Loucy (cell line): ENCODE measurements at regions not wholly inside any gene's neighbourhood (a gene's known extent, or its start where the extent isn't known, plus 50 kb on each side); places are given as distances from the start of the nearest gene placed in this dataset.
"Not testable (repeated sequence)": the region's sequence is repeated elsewhere in the genome, so short reads cannot be mapped to it uniquely, and the experiment has no call there.

Experiments used
- H2AFZ ChIP-seq: fragments of 200-600 bp; sonication (generic); 2 replicates; pipeline ENCODE4 v1.6.0; 2016; ENCODE audit warnings: antibody characterized with exemption, mild to moderate bottlenecking, low read length, moderate library complexity
- H3F3A ChIP-seq: fragments of 200-600 bp; 2 replicates; pipeline ENCODE4 v1.6.0; 2016; ENCODE audit warnings: antibody characterized with exemption, low read depth, mild to moderate bottlenecking
- H3K27me3 ChIP-seq: fragments of 200-600 bp; sonication (generic); 2 replicates; pipeline ENCODE4 v1.6.1; 2014; ENCODE audit warnings: low read length, mild to moderate bottlenecking; ENCODE audit not compliant: insufficient read depth, poor library complexity, severe bottlenecking
- H3K36me3 ChIP-seq: fragments of 200-600 bp; sonication (generic); 2 replicates; pipeline ENCODE4 v1.6.1; 2016; ENCODE audit warnings: low read length; ENCODE audit not compliant: insufficient read depth
- H3K4me1 ChIP-seq: fragments of 200-600 bp; sonication (generic); 2 replicates; pipeline ENCODE4 v1.5.1; 2014; ENCODE audit warnings: low read length, mild to moderate bottlenecking; ENCODE audit not compliant: insufficient read depth, poor library complexity, severe bottlenecking
- H3K4me2 ChIP-seq: fragments of 200-600 bp; sonication (generic); 2 replicates; pipeline ENCODE4 v1.6.0; 2014; ENCODE audit warnings: antibody characterized with exemption, low read length, low read depth, mild to moderate bottlenecking; ENCODE audit not compliant: poor library complexity, severe bottlenecking
- H3K4me3 ChIP-seq: fragments of 200-600 bp; sonication (generic); 2 replicates; pipeline ENCODE4 v1.5.1; 2014; ENCODE audit warnings: low read length, mild to moderate bottlenecking, mixed read lengths; ENCODE audit not compliant: poor library complexity, severe bottlenecking
- H3K79me2 ChIP-seq: fragments of 200-600 bp; sonication (generic); 2 replicates; pipeline ENCODE4 v1.6.1; 2014; ENCODE audit warnings: low read length; ENCODE audit not compliant: insufficient read depth
- H3K9ac ChIP-seq: fragments of 200-600 bp; sonication (generic); 2 replicates; pipeline ENCODE4 v1.6.0; 2014; ENCODE audit warnings: mild to moderate bottlenecking, low read depth, low read length, moderate library complexity; ENCODE audit not compliant: poor library complexity, severe bottlenecking
- H3K9me2 ChIP-seq: fragments of 200-600 bp; sonication (generic); replicated peaks from 2 replicates; pipeline ENCODE4 v1.6.1; 2016; ENCODE audit warnings: low read depth, low read length, mixed read lengths
- H3K9me3 ChIP-seq: fragments of 200-600 bp; sonication (generic); 2 replicates; pipeline ENCODE4 v1.6.1; 2014; ENCODE audit warnings: mild to moderate bottlenecking, antibody characterized with exemption, low read length, low read depth; ENCODE audit not compliant: insufficient read depth
- H4K20me1 ChIP-seq: fragments of 200-600 bp; sonication (generic); 2 replicates; pipeline ENCODE4 v1.6.0; 2014; ENCODE audit warnings: antibody characterized with exemption, low read length, mild to moderate bottlenecking; ENCODE audit not compliant: insufficient read depth, poor library complexity, severe bottlenecking
- EZH2phosphoT487 ChIP-seq: fragments of 200-600 bp; IDR thresholded peaks from 2 replicates; pipeline ENCODE4 v1.6.1; 2018; ENCODE audit warnings: antibody characterized with exemption, mild to moderate bottlenecking, moderate library complexity, borderline replicate concordance
- TF ChIP-seq, protein P1 (sequence below): fragments of 200-600 bp; sonication (generic); conservative IDR thresholded peaks from 2 replicates; pipeline ENCODE4 v1.5.1; 2014; ENCODE audit warnings: mild to moderate bottlenecking, antibody characterized with exemption, low read length

GRCh38 chr18:76708071-76708721 lies 114.2 kb upstream of the ZNF236 start:
- H3K9me2 ChIP-seq, result no peaks in the 10 kb centered on the region
- no peak for TF ChIP-seq EZH2phosphoT487
- TF ChIP-seq, protein P1, sequence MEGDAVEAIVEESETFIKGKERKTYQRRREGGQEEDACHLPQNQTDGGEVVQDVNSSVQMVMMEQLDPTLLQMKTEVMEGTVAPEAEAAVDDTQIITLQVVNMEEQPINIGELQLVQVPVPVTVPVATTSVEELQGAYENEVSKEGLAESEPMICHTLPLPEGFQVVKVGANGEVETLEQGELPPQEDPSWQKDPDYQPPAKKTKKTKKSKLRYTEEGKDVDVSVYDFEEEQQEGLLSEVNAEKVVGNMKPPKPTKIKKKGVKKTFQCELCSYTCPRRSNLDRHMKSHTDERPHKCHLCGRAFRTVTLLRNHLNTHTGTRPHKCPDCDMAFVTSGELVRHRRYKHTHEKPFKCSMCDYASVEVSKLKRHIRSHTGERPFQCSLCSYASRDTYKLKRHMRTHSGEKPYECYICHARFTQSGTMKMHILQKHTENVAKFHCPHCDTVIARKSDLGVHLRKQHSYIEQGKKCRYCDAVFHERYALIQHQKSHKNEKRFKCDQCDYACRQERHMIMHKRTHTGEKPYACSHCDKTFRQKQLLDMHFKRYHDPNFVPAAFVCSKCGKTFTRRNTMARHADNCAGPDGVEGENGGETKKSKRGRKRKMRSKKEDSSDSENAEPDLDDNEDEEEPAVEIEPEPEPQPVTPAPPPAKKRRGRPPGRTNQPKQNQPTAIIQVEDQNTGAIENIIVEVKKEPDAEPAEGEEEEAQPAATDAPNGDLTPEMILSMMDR, result no peak
- H4K20me1 ChIP-seq, result no peaks in the 10 kb centered on the region

GRCh38 chr18:76707534-76707933 lies 114.8 kb upstream of the ZNF236 start:
- Histone ChIP-seq H3K9me2 (no peaks in the 10 kb centered on the region), H3K36me3 (no peaks in the 10 kb centered on the region), H3F3A (no peaks in the 10 kb centered on the region), H3K27me3 (no peaks in the 10 kb centered on the region), H3K79me2 (no peaks in the 10 kb centered on the region), H3K4me2 (no peak overlapping the region), H4K20me1 (no peaks in the 10 kb centered on the region), H3K9ac (no peak overlapping the region), H2AFZ (no peak overlapping the region), H3K4me1 (peaks cover 4% of the 10 kb centered on the region), H3K9me3 (no peaks in the 10 kb centered on the region), H3K4me3 (no peak overlapping the region)
- TF ChIP-seq, protein P1, result no peak
- no peak for TF ChIP-seq EZH2phosphoT487

More at GRCh38 chr18:76708071-76708721, 114.2 kb upstream of the ZNF236 start:
- Histone ChIP-seq H3K4me2 (no peak overlapping the region), H3F3A (no peaks in the 10 kb centered on the region), H3K79me2 (no peaks in the 10 kb centered on the region), H2AFZ (no peak overlapping the region), H3K27me3 (no peaks in the 10 kb centered on the region), H3K9me3 (no peaks in the 10 kb centered on the region), H3K9ac (no peak overlapping the region), H3K4me3 (no peak overlapping the region), H3K4me1 (peaks cover 9% of the 10 kb centered on the region), H3K36me3 (no peaks in the 10 kb centered on the region)

DNA sequence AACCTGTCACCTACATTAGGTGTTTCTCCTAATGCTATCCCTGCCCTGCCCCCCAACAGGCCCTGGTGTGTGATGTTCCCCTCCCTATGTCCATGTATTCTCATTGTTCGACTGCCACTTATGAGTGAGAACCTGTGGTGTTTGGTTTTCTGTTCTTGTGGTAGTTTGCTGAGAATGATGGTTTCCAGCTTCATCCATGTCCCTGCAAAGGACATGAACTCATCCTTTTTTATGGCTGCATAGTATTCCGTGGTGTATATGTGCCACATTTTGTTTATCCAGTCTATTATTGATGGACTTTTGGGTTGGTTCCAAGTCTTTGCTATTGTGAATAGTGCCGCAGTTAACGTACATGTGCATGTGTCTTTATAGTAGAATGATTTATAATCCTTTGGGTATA lies 117.8 kb upstream of the ZNF236 start:
- not testable (repeated sequence) for H3K4me1 ChIP-seq, H3K4me3 ChIP-seq, H3F3A ChIP-seq, H4K20me1 ChIP-seq, H3K9me3 ChIP-seq, H3K27me3 ChIP-seq, H3K36me3 ChIP-seq, H3K9me2 ChIP-seq, H2AFZ ChIP-seq, H3K4me2 ChIP-seq, H3K79me2 ChIP-seq, H3K9ac ChIP-seq

DNA sequence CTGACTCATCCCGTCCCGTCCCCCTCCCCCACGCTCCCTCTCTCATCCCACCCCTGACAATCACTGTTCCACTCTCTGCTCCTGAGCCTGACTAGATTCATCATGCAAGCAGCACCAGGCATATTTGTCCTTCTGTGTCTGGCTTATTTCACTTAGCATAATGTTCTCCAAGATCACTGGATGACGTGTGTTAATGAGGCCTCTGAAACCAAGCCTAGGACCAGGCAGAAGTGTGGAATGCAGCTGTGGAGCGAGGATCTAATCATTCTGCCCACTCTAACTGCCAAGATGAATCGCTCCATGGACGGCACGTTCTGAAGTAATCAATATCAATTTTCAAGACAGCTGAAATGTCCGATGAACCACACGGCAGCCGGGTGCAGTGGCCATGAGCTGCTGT lies 122.4 kb upstream of the ZNF236 start:
- no peaks in the 10 kb centered on the region for H3K9me2 ChIP-seq
- H3K4me3 ChIP-seq, result no peak overlapping the region
- no peaks in the 10 kb centered on the region for H3K9me3 ChIP-seq
- no peak overlapping the region for H3K9ac ChIP-seq
- H3K4me1 ChIP-seq, result no peaks in the 10 kb centered on the region
- H2AFZ ChIP-seq, result no peak overlapping the region
- H4K20me1 ChIP-seq, result no peaks in the 10 kb centered on the region
- H3K79me2 ChIP-seq, result no peaks in the 10 kb centered on the region
- H3K4me2 ChIP-seq, result no peak overlapping the region
- H3K27me3 ChIP-seq, result no peaks in the 10 kb centered on the region
- H3F3A ChIP-seq, result no peaks in the 10 kb centered on the region
- TF ChIP-seq, protein P1, result no peak
- TF ChIP-seq EZH2phosphoT487, result no peak
- no peaks in the 10 kb centered on the region for H3K36me3 ChIP-seq
